ENCODE measurements at regions not wholly inside any gene's neighbourhood (a gene's known extent, or its start where the extent isn't known, plus 50 kb on each side); places are given as distances from the start of the nearest gene placed in this dataset.

- DNase-seq, result peak; percentile 54
These were observed 174.5 kb upstream of the HDAC9 start for GRCh38 chr7:18320971-18321567.

GRCh38 chr7:18330548-18330947 lies 165.0 kb upstream of the HDAC9 start:
- no peak for DNase-seq

GRCh38 chr7:18336626-18337025 lies 158.9 kb upstream of the HDAC9 start:
- no peak for DNase-seq

- no peak for DNase-seq
These were observed 158.3 kb upstream of the HDAC9 start for GRCh38 chr7:18337048-18337809.

GRCh38 chr7:18338910-18339523 lies 156.5 kb upstream of the HDAC9 start:
- no peak for DNase-seq

- no peak for DNase-seq
These were observed 153.8 kb upstream of the HDAC9 start for GRCh38 chr7:18341756-18342155.

- no peak for DNase-seq
These were observed 152.5 kb upstream of the HDAC9 start for GRCh38 chr7:18343047-18343446.

- DNase-seq, result no peak
These were observed 151.0 kb upstream of the HDAC9 start for GRCh38 chr7:18344536-18344935.

- DNase-seq, result peak; percentile 53
These were observed 149.8 kb upstream of the HDAC9 start for GRCh38 chr7:18345641-18346234.

GRCh38 chr7:18347170-18347569 lies 148.4 kb upstream of the HDAC9 start:
- DNase-seq, result no peak

- no peak for DNase-seq
These were observed 144.9 kb upstream of the HDAC9 start for GRCh38 chr7:18350678-18351077.

GRCh38 chr7:18352339-18353255 lies 143.0 kb upstream of the HDAC9 start:
- peak; percentile 51 for DNase-seq

- DNase-seq, result no peak
These were observed 142.2 kb upstream of the HDAC9 start for GRCh38 chr7:18353339-18353738.

GRCh38 chr7:18354108-18355085 lies 141.2 kb upstream of the HDAC9 start:
- no peak for DNase-seq

- no peak for DNase-seq
These were observed 139.3 kb upstream of the HDAC9 start for GRCh38 chr7:18356191-18356645.

GRCh38 chr7:18357691-18358090 lies 137.9 kb upstream of the HDAC9 start:
- DNase-seq, result no peak

GRCh38 chr7:18361756-18362155 lies 133.8 kb upstream of the HDAC9 start:
- DNase-seq, result no peak

- no peak for DNase-seq
These were observed 131.7 kb upstream of the HDAC9 start for GRCh38 chr7:18363751-18364380.

GRCh38 chr7:18364396-18364795 lies 131.2 kb upstream of the HDAC9 start:
- DNase-seq, result no peak

GRCh38 chr7:18366394-18366793 lies 129.2 kb upstream of the HDAC9 start:
- DNase-seq, result no peak

GRCh38 chr7:18369011-18369410 lies 126.5 kb upstream of the HDAC9 start:
- no peak for DNase-seq

All from COR-L47 (cell line).